Skeletal muscle tissue (tissue), 3 donors: ENCODE measurements at regions not wholly inside any gene's neighbourhood (a gene's known extent, or its start where the extent isn't known, plus 50 kb on each side); places are given as distances from the start of the nearest gene placed in this dataset.
"Not testable (repeated sequence)": the region's sequence is repeated elsewhere in the genome, so short reads cannot be mapped to it uniquely, and the experiment has no call there.

Source experiments
- H3K27ac ChIP-seq: one replicate; pipeline ENCODE4 v1.7.0; 2013; ENCODE audit warnings: mild to moderate bottlenecking, low read depth, low read length, inconsistent platforms
- H3K27me3 ChIP-seq, 3 donors: one replicate each; pipeline ENCODE4 v1.7.0; 2013; ENCODE audit warnings: low read length in 3 of 3; ENCODE audit not compliant: control insufficient read depth in 3 of 3, insufficient read depth in 3 of 3
- H3K36me3 ChIP-seq, 3 donors: one replicate each; pipeline ENCODE4 v1.7.0; 2013; ENCODE audit warnings: low read length in 3 of 3; ENCODE audit not compliant: control insufficient read depth in 3 of 3, insufficient read depth in 3 of 3
- H3K4me1 ChIP-seq, 3 donors: one replicate each; pipeline ENCODE4 v1.7.0; 2013; ENCODE audit warnings: low read length in 3 of 3, mild to moderate bottlenecking in 3 of 3; ENCODE audit not compliant: control insufficient read depth in 3 of 3, insufficient read depth in 3 of 3
- H3K4me3 ChIP-seq, 3 donors: one replicate each; pipeline ENCODE4 v1.7.0; 2013; ENCODE audit warnings: low read length in 3 of 3
- H3K9ac ChIP-seq, 3 donors: one replicate each; pipeline ENCODE4 v1.7.0; 2013; ENCODE audit warnings: low read length in 3 of 3, mild to moderate bottlenecking in 3 of 3, moderate library complexity in 2 of 3, low read depth in 1 of 3
- H3K9me3 ChIP-seq, 3 donors: one replicate each; pipeline ENCODE4 v1.7.0; 2013; ENCODE audit warnings: low read length in 3 of 3; ENCODE audit not compliant: control insufficient read depth in 3 of 3
- donor health status: Osteomylitis.

GRCh38 chr1:110260194-110260593 lies 50.1 kb downstream of the KCNC4 start:
- no peak overlapping the region for H3K9ac ChIP-seq

GRCh38 chr1:110262296-110262695 lies 52.2 kb downstream of the KCNC4 start:
- Histone ChIP-seq H3K4me1 (peaks cover 6 to 21% (median 12%) of the 10 kb centered on the region in 3 donors), H3K27ac (peak overlapping the region; percentile 51), H3K9ac (no peak overlapping the region), H3K9me3 (no peaks in the 10 kb centered on the region), H3K27me3 (peaks cover 0 to 7% (median 0%) of the 10 kb centered on the region in 3 donors), H3K36me3 (no peaks in the 10 kb centered on the region), H3K4me3 (no peak overlapping the region)

More at GRCh38 chr1:110260194-110260593, 50.1 kb downstream of the KCNC4 start:
- H3K4me3 ChIP-seq, result no peak overlapping the region
- H3K36me3 ChIP-seq, result no peaks in the 10 kb centered on the region
- H3K27me3 ChIP-seq, result peaks cover 0 to 3% (median 0%) of the 10 kb centered on the region in 3 donors
- H3K27ac ChIP-seq, result no peak overlapping the region
- peaks cover 12 to 26% (median 16%) of the 10 kb centered on the region in 3 donors for H3K4me1 ChIP-seq
- H3K9me3 ChIP-seq, result no peaks in the 10 kb centered on the region

GRCh38 chr1:110262846-110263631 lies 52.9 kb downstream of the KCNC4 start:
- Histone ChIP-seq H3K4me1 (peaks cover 6 to 21% (median 12%) of the 10 kb centered on the region in 3 donors), H3K36me3 (no peaks in the 10 kb centered on the region), H3K9ac (no peak overlapping the region), H3K27ac (peak overlapping the region; percentile 51), H3K27me3 (peaks cover 0 to 8% (median 0%) of the 10 kb centered on the region in 3 donors), H3K4me3 (no peak overlapping the region), H3K9me3 (no peaks in the 10 kb centered on the region)

DNA sequence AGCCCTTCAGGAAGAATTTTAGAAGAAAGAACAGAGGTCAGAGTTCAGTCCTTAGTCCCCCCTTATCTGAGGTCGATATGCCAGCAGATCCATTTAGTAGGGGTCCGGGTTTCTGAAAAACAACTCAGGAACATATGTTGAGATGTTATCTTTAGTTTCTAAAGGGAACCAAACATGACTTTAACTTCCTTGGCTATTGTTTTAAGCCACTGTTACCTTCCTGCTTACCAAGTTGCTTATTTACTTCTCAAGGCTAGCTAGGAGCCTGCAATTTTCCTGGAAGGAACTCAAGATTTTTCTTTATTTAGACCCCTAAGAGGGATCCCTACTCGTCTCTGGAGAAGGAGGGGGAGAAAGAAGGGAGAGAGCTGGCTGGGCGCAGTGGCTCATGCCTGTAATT lies 54.3 kb downstream of the KCNC4 start:
- H3K27ac ChIP-seq, result peak overlapping the region; percentile 51

GRCh38 chr1:110265186-110265585 lies 55.1 kb downstream of the KCNC4 start:
- no peak overlapping the region for H3K27ac ChIP-seq
- no peak overlapping the region for H3K4me3 ChIP-seq
- H3K9ac ChIP-seq, result no peak overlapping the region
- peaks cover 6 to 21% (median 12%) of the 10 kb centered on the region in 3 donors for H3K4me1 ChIP-seq
- peaks cover 0 to 5% (median 0%) of the 10 kb centered on the region in 3 donors for H3K27me3 ChIP-seq
- H3K36me3 ChIP-seq, result no peaks in the 10 kb centered on the region
- no peaks in the 10 kb centered on the region for H3K9me3 ChIP-seq

More for the DNA sequence above, 54.3 kb downstream of the KCNC4 start:
- Histone ChIP-seq H3K4me3 (no peak overlapping the region), H3K4me1 (peaks cover 6 to 21% (median 12%) of the 10 kb centered on the region in 3 donors), H3K36me3 (no peaks in the 10 kb centered on the region), H3K27me3 (peaks cover 0 to 5% (median 0%) of the 10 kb centered on the region in 3 donors), H3K9ac (no peak overlapping the region), H3K9me3 (no peaks in the 10 kb centered on the region)

- Histone ChIP-seq H3K4me3 (no peak overlapping the region), H3K4me1 (peaks cover 6 to 21% (median 12%) of the 10 kb centered on the region in 3 donors), H3K27ac (no peak overlapping the region), H3K9me3 (no peaks in the 10 kb centered on the region), H3K27me3 (peaks cover 0 to 5% (median 0%) of the 10 kb centered on the region in 3 donors), H3K9ac (no peak overlapping the region), H3K36me3 (no peaks in the 10 kb centered on the region)
These were observed 56.7 kb downstream of the KCNC4 start for GRCh38 chr1:110266834-110267233.

DNA sequence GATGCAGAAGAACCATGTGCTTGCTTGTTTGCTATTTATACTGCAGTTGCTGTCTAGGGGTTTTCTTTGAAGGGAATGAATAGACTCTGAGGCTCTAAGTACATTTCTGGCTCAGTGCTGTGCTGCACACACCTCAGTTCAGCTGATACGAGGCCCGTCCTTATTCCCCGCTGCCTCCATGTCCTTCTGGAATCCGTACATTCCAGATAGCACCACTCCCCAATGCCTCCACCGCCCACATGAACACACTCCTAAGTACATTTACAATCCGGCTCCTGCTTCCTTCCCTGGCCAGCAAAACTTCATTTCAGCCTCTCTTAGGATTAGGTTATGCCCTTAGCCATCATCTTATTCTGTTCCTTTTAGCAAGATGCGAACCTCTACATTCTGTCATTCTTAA lies 57.1 kb downstream of the KCNC4 start:
- Histone ChIP-seq H3K4me1 (peaks cover 6 to 21% (median 12%) of the 10 kb centered on the region in 3 donors), H3K27me3 (peaks cover 0 to 5% (median 0%) of the 10 kb centered on the region in 3 donors), H3K4me3 (no peak overlapping the region), H3K9ac (no peak overlapping the region), H3K36me3 (no peaks in the 10 kb centered on the region), H3K9me3 (no peaks in the 10 kb centered on the region), H3K27ac (no peak overlapping the region)

DNA sequence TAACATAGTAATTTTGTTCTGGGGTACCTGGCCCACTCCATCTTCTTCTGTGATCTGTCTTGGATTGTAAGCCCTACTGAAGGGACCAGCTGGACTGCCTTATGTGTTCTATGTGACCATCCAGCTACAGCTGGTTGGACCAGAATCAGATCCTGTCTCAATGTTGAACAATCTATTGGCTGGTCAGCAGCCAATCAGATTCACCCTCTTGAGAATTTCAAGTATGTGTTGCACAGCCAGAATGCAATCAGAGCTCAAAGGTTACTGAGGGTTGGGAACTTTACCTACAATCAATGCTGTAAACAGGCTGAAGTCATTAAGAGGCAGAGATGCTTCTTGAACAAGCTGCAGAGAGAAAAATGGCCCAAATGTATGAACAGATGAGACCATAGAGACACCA lies 61.9 kb downstream of the KCNC4 start:
- Histone ChIP-seq H3K27me3 (peaks cover 0 to 3% (median 0%) of the 10 kb centered on the region in 3 donors), H3K27ac (no peak overlapping the region), H3K9me3 (no peaks in the 10 kb centered on the region), H3K9ac (no peak overlapping the region), H3K36me3 (no peaks in the 10 kb centered on the region), H3K4me3 (no peak overlapping the region), H3K4me1 (no peaks in the 10 kb centered on the region)

- not testable (repeated sequence) for H3K4me1 ChIP-seq, H3K9me3 ChIP-seq, H3K36me3 ChIP-seq, H3K9ac ChIP-seq, H3K27ac ChIP-seq, H3K4me3 ChIP-seq, H3K27me3 ChIP-seq
These were observed 63.7 kb downstream of the KCNC4 start for GRCh38 chr1:110273832-110274231.

DNA sequence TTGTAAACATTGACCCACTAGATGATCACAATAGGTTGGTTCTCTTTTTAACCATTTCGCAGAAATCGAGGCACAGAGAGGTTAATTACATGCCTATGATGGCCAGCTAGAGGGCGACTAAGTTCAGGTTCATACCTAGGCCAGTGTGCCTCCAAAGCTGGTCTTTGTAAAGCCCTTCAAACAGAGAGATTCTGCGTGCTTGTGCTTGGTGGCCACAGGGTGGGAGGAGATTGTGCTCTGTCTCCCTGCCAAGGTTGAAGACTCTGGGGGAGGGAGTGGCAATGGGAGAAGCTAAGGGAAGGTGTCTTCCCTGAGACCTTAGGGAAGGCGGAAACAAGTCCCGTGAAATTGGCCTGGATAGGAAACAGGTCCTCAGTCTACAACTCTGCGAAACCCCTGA lies 59.1 kb upstream of the RBM15 start:
- no peak overlapping the region for H3K4me3 ChIP-seq
- H3K4me1 ChIP-seq, result peaks cover 2 to 30% (median 6%) of the 10 kb centered on the region in 3 donors
- no peaks in the 10 kb centered on the region for H3K27me3 ChIP-seq
- no peak overlapping the region for H3K27ac ChIP-seq
- H3K9me3 ChIP-seq, result no peaks in the 10 kb centered on the region
- H3K36me3 ChIP-seq, result no peaks in the 10 kb centered on the region
- no peak overlapping the region for H3K9ac ChIP-seq
